ENCODE measurements at regions not wholly inside any gene's neighbourhood (a gene's known extent, or its start where the extent isn't known, plus 50 kb on each side); places are given as distances from the start of the nearest gene placed in this dataset.

DNA sequence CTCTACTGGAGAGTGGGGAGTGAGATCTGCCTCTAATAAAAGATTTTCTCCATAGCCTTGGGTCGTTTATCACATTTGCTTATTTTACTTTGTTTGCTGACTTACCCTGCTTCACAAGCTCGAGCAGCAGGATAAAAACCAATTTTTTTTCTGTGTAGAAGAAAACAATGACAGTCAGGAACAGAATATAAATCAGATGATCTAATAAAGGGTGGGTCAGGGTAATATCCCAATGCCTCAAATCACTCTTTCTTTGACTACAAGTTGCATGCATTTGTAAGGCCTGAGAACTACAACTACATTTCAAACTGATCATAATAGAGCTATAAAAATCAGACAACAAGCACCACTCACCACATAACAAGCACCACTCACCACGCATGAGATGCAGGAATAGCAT is 174.4 kb upstream of the ADARB2 start:
- no peak for DNase-seq

DNA sequence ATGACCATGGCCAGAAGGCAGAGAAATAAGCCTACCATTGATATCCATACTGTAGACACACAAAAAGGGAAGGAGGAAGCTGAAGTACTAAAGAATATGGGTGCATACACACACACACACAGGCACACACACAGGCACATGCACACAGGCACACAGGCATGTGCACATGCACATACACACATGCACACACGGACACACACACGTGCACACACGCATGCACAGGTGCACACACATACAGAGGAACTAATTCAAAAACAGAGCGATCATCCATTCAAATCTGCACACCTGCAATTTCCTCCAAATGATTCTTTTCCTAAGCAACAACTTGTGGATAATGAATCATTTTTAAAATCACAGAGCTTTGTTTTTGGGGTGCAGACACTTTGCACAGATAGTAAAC is 166.7 kb upstream of the ADARB2 start:
- no peak for DNase-seq

DNA sequence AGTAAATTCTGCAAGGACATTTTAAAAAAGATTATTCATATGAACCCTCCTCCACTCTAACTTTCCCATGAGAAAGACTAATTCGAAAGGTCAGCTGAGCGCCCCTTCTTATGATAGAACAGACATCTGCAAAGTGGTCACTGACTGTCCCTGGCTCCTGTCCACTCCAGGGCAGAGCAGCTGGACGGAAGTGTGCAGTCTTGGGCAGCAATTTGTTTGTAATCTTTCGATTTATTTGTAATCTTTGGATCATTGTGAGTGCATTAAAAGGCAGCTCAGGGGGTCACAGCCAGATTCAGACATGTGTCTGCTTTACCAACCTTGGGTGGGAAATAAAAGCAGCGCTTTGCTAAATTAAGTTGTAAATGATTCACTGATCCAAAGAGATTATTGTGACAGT is 158.8 kb upstream of the ADARB2 start:
- DNase-seq = no peak

DNA sequence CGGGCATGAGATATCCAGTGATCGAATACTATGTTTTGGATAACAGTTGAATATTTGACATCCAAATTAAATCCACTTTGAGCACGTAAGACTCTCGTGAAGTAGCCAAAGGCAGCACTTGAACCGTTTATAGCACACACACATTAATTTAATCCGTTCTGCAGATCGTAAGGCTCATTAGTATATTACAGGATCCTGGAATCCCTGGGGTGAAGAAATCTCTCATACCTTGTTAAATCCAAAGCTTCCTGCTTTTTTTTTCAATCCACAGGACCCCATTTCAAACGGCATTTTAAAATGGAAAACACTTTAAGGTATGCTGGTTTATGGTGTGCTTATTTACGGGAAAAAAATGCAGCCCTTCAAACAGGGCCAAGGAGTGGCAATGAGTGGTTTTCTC is 158.4 kb upstream of the ADARB2 start:
- DNase-seq = no peak

DNA sequence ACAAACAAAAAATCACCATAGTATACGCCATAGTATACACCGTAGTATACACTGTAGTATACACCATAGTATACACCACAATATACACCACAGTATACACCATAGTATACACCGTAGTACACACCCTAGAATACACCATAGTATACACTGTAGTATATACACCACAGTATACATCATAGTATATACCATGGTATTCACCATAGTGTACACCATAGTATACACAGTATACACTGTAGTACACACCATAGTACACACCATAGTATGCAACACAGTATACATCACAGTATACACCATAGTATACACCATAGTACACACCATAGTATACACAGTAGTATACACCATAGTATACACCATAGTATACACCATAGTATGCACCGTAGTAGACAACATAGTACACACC is 157.6 kb upstream of the ADARB2 start:
- no peak for DNase-seq

DNA sequence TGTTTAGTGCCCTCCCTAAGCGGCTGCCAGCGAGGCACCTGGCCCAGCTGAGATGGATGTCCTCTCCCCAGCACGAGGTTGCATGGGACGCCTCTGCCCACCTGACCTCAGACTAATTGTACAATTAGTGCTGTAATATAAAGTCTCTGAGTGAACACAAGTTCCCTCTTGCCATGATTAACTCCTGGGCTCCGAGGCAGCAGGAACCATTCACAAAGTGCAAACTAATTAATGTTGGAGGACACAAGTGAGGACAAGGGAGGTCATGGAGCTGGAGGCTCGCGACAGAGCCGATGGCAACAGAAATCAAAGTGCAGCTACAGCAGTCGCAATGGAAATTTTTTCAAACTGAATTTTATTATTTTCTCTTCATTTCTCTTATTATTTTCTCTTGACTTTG is 156.6 kb upstream of the ADARB2 start:
- no peak for DNase-seq

DNA sequence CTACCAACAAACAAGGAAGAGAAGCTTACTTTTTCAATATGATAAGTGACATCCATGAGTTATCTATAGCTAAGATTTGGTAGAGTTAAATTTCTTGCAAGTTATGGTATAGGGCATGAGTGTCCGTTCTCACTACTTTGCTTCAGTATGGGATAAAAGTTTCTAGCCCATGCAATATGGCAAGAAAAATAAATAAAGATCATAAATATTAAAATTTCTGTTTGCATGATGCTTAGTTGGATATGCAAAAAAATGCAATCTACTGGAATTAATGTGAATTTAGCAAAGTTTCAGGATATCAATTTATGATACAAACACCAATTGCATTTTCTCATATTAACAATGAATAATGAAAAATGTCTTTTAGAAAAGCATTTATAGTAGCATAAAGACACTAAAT is 148.7 kb upstream of the ADARB2 start:
- DNase-seq = no peak

DNA sequence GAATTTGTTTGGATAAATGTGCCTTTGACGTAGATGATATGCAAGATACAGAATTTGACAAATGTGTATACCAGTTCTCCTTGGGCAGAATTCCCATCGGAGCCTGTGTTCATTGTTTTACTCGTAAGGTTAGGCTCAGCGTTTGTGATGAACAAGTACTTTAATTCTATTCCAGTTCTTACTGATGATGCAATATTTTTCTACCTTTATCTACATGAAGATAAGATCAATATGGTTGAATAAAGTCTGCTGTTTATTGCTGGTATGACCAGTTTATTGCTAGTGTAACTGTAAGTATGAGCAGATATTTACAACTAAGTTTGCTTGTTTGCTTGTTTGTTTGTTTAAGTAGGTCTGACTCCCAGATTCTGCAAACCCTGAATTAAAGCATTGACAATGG is 145.4 kb upstream of the ADARB2 start:
- DNase-seq = no peak

DNA sequence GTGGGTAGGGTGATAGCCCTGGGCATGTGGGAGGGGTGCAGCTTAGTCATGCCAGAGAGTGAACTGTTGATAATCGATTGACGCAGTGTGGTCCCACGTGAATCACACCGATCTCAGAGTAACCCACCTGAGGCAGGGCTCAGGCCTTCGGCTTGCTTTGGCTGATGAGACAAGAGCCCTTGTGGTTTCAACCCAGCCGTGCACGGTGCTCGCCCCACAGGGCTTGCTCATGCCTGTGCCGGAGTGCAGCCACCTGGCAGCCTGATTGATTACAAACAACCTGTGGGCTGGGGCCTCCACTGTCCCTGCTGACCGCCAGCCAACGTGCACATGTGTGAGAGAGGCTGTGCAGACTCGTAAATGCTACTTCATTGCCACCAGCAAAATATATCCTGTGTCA is 144.9 kb upstream of the ADARB2 start:
- no peak for DNase-seq

DNA sequence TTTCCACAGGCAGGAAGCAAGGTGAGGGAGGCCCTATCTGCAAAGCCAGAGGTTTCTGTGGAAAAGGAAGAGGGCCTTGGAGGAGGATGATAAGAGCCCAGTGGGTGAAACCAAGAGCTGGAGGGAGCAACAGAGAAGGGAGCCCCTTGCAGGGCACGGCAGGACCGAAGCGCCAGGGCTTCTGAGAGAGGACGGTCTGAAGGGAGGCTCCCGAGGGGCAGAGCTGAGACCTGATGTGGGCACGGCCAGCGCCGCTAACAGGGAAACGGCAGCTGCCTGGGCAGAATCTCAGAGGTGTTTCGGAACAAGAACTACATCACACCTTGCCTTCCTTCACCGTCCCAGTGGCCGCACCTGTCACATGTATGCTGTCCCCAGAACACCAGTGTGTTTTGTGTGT is 144.3 kb upstream of the ADARB2 start:
- DNase-seq = no peak

DNA sequence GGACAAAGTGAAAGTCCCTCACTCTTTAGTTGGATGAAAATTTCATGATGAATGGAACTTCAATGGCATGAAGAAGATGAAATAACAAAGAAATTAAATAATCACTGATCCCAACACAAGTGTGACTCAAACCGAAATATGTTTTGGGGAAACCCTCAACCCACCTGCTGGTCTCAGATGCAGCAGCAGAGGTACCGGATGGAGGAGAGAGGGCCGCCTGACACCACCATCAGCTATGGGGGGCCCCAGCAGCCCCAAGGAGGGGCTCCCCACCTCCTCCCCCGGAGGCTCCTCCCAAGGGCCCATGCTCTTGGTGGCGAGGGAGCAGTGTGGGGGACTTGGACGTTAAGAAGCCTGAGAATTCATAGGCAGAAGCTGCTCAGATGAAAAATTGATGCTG is 137.2 kb upstream of the ADARB2 start:
- DNase-seq = no peak

DNA sequence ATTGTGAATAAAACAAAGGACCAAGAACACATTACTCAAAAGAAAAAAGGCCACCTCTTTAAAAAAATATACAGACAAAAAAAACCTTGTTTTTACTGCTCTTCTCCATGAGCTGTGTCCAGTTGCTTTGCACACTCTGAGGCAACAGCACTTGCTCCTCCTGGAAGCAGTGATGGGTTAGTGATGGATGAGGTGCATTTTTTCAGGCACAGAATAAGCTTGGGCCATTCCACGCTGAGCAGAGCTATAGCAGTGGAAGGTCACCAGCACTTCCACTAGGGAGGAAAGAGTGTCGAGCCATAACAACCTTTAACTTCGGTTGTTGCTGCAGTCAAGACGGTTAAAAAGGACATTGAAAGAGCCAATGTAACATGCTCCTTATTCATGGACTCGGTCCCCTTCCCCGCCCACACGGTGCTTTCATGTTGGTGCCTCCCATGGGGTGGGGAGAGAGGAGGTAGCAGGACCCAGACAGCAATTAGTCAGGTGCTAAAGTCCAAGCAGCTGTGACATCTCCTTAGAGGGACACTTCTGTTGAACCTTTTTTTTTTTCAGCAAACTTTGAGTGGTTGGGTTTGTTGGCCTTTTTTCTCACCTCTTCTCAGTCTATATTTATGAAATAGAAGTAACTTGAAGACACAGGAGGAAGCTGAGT is 136.5 kb upstream of the ADARB2 start:
- no peak for DNase-seq

DNA sequence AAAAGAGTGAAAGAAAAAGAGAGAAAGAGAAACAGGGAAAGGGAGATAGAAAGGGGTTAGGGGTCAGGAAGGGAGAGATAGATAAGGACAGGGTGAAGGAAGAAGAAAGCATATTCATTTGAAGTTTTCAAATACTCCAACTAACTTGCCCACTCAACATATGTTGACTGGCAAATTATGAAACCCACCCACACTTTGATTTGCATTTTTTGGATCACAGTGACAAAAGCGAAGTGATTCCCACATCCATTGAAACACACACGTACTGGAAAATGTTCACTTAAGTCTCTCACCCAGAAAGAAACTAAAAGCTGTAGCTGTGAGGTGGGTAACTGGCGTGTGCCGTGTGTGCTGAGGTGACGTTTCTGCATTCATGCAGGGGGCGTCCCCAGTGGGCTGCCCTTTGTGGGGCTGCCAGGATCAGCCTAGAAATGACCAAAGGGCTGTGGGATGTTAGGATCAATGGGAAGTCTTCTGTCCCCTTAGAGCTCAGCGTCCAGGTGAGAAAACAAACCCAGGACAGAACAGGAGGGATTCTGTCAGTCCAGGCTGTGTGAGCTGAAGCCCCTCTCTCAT is 134.9 kb upstream of the ADARB2 start:
- DNase-seq = no peak

DNA sequence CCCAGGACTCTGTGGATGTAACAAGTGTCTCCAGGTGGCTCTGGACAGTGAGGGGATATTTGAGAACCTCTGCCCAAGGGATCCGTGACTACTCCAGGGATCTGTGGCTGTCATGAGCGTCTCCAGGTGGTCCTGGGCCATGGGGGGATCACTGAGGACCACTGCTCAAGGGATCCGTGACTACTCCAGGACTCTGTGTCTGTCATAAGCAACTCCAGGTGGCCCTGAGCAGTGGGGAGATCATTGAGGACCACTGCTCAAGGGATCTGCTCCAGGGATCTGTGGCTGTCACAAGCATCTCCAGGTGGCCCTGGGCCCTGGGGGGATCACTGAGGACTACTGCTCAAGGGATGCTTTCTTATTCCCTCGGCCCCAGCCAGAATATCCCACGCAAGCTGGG is 133.2 kb upstream of the ADARB2 start:
- DNase-seq = no peak

DNA sequence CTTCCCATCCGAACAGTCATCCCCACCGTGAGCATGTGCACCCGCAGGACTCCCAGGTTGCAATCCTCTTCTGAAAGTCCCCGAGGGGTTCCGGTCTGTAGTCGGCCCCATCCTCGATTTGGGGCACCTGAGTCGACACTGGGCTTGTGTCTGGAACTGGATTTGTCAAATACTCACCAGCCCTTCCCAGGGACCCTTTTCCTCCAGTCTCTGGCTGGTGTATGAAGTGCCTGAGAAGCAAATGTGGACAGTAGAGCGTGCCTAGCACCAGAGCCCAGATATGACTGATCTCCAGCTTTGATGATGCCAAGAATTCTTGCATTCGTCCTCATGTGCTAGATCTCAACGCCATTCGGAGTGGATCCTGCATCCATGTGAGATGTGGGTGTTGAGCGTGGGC is 132.5 kb upstream of the ADARB2 start:
- no peak for DNase-seq

DNA sequence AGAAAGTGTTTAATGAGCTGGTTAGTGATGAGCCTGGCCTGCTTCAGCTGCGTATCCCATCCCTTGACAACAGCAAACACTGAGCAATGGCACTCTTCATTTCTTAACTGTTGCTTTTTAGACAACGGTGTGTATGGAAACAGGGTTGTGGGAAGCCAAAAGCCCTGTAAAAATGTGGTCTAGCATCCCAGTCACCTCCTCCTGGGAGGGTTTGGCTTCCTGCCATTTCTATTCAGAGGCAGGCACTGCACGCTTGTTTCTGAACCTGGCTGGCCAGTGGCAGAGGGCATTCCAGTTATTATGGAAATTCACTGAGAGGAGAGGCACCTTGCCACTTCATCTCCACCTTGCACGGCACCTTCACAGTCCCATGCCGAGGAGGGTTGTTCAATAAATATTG is 123.0 kb upstream of the ADARB2 start:
- DNase-seq = no peak

DNA sequence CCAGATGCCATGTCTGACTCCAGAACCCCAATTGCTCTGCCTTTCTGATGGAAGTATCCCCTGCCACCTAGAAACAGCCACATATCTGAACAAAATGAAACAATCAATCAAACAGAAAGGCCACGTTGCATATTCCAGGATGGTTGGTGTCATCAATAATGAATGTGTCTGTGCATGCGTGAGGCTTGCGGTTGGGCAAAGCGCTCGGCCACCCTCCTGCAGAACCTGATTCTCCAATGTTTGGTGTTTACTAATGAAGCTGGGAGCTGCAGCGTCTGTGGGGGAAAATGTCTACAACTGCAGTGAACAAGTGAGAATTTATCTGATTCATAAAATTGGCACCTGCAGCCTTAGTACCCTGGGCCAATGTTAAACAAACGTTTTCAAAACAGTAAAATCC is 121.2 kb upstream of the ADARB2 start:
- DNase-seq = no peak

DNA sequence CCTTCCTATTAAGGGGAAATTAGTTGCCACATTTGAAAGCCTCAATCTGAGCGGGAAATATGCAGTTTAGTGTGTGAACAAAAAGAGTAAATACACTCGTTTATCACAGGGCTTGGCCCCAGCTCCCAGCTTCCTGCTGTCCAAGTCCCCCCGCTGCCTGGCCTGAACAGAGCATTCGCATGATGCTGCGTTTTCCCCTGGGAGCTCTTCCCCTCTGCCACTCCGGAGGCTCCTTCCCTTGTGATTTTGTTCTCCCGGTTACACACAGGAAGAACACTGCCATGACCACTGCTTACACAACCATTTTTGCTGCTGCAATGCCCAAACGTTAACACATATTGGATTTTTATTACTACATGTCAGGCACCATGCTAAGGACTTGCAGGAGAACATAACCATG is 120.7 kb upstream of the ADARB2 start:
- DNase-seq = no peak

DNA sequence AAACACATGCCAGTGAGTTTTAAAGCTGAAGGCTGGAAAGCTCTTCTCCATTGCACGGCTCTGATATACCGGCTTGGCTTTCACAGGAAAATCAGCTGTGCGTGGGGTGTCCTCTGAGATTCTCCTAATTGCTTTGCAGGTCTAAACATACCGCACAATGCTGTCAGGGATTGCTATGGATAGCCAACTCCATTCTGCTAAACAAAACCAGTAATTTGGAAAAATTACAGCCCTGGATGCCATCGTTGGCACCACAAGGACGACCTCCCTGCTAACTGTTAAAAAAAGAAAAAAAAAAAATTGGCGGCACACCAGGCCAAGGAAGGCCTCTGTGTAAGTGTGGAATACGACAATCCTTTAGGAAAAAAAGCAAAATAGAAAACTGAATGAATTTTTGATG is 118.6 kb upstream of the ADARB2 start:
- no peak for DNase-seq

DNA sequence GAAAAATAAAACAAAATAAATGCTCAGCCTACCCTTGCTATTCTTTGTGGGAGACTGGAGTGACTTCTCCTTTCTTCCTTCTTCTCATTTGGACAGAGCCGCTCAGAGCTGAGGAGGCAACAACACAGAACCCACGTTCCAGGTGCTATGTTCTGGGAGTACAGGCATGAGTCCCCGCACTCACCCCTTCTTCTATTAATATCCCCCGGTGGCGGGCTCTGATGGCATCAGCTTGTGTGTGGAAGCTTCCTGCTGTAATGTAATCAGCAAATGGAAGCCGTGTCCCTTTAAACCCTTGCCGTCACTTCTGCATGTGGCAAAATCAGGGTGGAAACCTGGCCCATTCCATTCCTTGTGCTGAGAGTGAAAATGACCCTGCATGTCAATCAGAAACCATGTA is 116.9 kb upstream of the ADARB2 start:
- DNase-seq = no peak

DNA sequence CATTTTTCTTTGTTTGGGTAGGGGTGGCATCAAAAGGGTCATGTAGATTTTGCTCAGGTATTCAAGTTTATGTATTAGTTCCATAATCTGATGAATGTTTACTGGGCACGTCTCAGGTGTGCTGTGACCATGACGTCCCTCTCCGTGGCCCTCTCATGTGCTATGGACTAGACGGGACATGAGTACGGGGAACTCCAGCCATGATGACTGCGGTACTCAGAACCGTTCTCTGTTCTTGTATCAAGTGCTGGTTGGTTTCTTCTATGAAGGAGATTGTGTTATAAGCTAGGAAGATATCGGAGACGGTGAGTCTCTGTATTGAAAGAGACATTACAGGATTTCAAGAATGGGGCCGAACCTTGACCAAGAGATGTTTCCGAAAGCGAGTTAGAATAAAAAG is 116.5 kb upstream of the ADARB2 start:
- no peak for DNase-seq

DNA sequence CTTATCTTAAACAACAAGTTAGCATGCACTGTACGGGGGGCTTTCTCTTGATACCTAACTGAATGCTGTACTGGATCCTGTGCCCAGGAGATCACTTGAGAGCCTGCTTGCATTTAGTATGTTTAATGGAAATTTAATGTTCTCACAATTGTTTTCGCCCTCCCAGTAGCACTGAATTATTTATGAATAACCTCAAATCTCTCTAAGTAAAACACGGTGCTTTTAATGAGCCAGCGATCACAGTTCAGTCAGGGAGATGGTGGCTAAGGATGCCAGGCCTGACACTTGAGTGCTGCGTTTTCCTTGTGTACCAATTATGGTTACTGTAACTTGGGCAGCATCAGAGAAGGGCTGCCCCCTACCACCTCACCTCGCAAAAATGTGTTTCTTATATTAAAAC is 115.5 kb upstream of the ADARB2 start:
- DNase-seq = no peak

DNA sequence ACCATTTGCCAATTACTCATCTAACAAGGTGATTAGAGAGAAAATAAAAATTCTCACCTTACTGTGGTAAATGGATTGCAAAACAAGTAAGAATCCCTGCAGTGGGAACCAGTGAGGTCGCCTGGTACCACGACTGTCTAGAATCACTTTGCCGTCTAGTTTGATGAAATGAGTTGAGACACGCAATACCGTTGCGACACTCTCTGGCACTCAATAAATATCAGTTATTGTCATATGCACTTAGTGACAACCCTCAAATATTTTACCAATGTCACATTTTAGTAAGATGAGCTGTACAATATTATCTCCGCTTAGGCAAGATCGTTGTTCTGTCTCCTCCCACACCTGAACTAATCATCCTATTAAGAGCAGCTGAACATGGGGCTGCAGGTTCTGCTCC is 114.4 kb upstream of the ADARB2 start:
- no peak for DNase-seq

DNA sequence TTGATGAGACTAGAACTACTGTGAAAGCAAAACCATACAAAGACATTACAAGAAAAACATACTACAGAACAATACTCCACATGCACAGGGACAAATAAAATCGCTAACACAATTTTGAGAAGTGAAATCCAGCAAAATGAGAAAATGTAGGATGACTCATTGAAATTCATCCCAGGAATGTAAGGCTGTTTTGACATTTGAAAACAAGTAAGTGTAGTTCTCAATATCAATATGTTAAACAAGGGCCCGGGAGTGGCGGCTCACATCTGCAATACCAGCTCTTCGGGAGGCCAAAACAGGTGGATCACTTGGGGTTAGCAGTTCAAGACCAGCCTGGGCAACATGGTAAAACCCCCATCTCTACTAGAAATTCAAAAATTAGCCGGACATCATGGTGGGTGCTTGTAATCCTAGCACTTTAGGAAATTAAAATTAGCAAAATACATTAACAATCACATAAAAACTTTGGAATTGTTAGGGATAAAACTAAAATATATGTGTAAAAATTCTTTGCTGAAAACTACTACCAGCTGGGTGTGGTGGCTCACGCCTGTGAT is 113.7 kb upstream of the ADARB2 start:
- no peak for DNase-seq

All from hypothalamus (tissue), 51 donors.